Peyer's patch (tissue), 4 donors: ENCODE measurements at regions not wholly inside any gene's neighbourhood (a gene's known extent, or its start where the extent isn't known, plus 50 kb on each side); places are given as distances from the start of the nearest gene placed in this dataset.

Experiments used
- POLR2A ChIP-seq, 2 donors: fragments of 450-650 bp; IDR thresholded peaks; one replicate each; pipeline ENCODE4 v1.5.1; 2017; ENCODE audit warnings: antibody characterized with exemption in 2 of 2, mild to moderate bottlenecking in 2 of 2, moderate library complexity in 2 of 2
- TF ChIP-seq, protein P1 (sequence below), 6 experiments: fragments of 450-650 bp in 4 of 6; fragments of 200-600 bp in 2 of 6; sonication (generic) in 1 of 6; IDR thresholded peaks; one replicate each; pipeline ENCODE4 v1.5.1; 2017 to 2019; ENCODE audit warnings: antibody characterized with exemption in 6 of 6, mild to moderate bottlenecking in 3 of 6, moderate library complexity in 1 of 6

GRCh38 chr4:4740071-4740470 is 119.4 kb upstream of the MSX1 start:
- TF ChIP-seq POLR2A (IDR thresholded peaks at IDR 0.05) = no peak
- TF ChIP-seq, protein P1, sequence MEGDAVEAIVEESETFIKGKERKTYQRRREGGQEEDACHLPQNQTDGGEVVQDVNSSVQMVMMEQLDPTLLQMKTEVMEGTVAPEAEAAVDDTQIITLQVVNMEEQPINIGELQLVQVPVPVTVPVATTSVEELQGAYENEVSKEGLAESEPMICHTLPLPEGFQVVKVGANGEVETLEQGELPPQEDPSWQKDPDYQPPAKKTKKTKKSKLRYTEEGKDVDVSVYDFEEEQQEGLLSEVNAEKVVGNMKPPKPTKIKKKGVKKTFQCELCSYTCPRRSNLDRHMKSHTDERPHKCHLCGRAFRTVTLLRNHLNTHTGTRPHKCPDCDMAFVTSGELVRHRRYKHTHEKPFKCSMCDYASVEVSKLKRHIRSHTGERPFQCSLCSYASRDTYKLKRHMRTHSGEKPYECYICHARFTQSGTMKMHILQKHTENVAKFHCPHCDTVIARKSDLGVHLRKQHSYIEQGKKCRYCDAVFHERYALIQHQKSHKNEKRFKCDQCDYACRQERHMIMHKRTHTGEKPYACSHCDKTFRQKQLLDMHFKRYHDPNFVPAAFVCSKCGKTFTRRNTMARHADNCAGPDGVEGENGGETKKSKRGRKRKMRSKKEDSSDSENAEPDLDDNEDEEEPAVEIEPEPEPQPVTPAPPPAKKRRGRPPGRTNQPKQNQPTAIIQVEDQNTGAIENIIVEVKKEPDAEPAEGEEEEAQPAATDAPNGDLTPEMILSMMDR (IDR thresholded peaks at IDR 0.05) = no peak
